Endothelial cell of umbilical vein (primary cell): ENCODE measurements at regions not wholly inside any gene's neighbourhood (a gene's known extent, or its start where the extent isn't known, plus 50 kb on each side); places are given as distances from the start of the nearest gene placed in this dataset.

ENCODE experiments used
- BruUV-seq: library from RNA; stranded (reverse); fragments of 400-500 nt; replicated peaks from 2 replicates; lab custom pipeline; 2021; lab: Mats Ljungman, UMichigan
- CTCF ChIA-PET: fragments of 300-600, 350-600 bp; sonication (Branson Sonifier 250); formaldehyde crosslinking; loops from one replicate; lab custom pipeline; 2021; ENCODE audit warnings: antibody characterized with exemption, inconsistent platforms; lab: Charles Lee
- POLR2A ChIA-PET: fragments of 300-600, 350-600 bp; sonication (Branson Sonifier 250); formaldehyde crosslinking; loops from one replicate; lab custom pipeline; 2021; ENCODE audit warnings: antibody characterized with exemption, inconsistent platforms; lab: Charles Lee
- DNase-seq: peaks from one replicate; pipeline ENCODE4 v3.0.0-alpha.2; 2011; ENCODE audit warnings: low read depth, low spot score
- FAIRE-seq: peaks from 2 replicates; lab custom pipeline; 2011; peaks lifted over from hg19 to GRCh38; lab: Jason Lieb, UNC
- H2AFZ ChIP-seq: 2 replicates; pipeline ENCODE4 v1.6.0; 2012; ENCODE audit warnings: low read depth, low read length, control low read depth, inconsistent platforms
- H3K27ac ChIP-seq: 2 replicates; pipeline ENCODE4 v1.5.1; 2011; ENCODE audit warnings: low read depth, mild to moderate bottlenecking, control low read depth, low read length, moderate library complexity; ENCODE audit not compliant: insufficient read depth
- H3K27me3 ChIP-seq, 2 experiments: 2 replicates each; pipeline versions ENCODE4 v1.6.0 to v1.6.1; 2011; ENCODE audit warnings: low read length in 2 of 2, mixed read lengths in 1 of 2; ENCODE audit not compliant: control insufficient read depth in 2 of 2, insufficient read depth in 2 of 2
- H3K36me3 ChIP-seq, 2 experiments: 2 replicates in 1 of 2; 3 replicates in 1 of 2; pipeline ENCODE4 v1.5.1; 2011; ENCODE audit warnings: low read length in 2 of 2, mild to moderate bottlenecking in 1 of 2, moderate library complexity in 1 of 2; ENCODE audit not compliant: control insufficient read depth in 2 of 2, insufficient read depth in 2 of 2; ENCODE audit errors: extremely low read depth in 1 of 2
- H3K4me1 ChIP-seq: 3 replicates; pipeline ENCODE4 v1.5.1; 2011; ENCODE audit warnings: mild to moderate bottlenecking, low read length; ENCODE audit not compliant: control insufficient read depth, insufficient read depth; ENCODE audit errors: extremely low read depth
- H3K4me2 ChIP-seq: 2 replicates; pipeline ENCODE4 v1.6.1; 2011; ENCODE audit warnings: low read length, control low read depth, mixed read lengths; ENCODE audit not compliant: insufficient read depth
- H3K4me3 ChIP-seq, 3 experiments: fragments of 200-600 bp in 1 of 3; sonication (generic), shearing (Covaris generic) in 1 of 3; replicated peaks in 1 of 3; 2 replicates each; pipeline ENCODE4 v1.5.1; 2011 to 2016; ENCODE audit warnings: control low read depth in 3 of 3, low read length in 3 of 3, mild to moderate bottlenecking in 2 of 3, inconsistent platforms in 1 of 3, low read depth in 1 of 3, moderate library complexity in 1 of 3; ENCODE audit not compliant: insufficient read depth in 1 of 3
- H3K79me2 ChIP-seq: 2 replicates; pipeline ENCODE4 v1.6.0; 2012; ENCODE audit warnings: low read length, inconsistent platforms; ENCODE audit not compliant: control insufficient read depth, insufficient read depth
- H3K9ac ChIP-seq: replicated peaks from 2 replicates; pipeline ENCODE3; 2011; ENCODE audit warnings: low read length, control low read depth; ENCODE audit not compliant: insufficient read depth; ENCODE audit errors: extremely low read depth
- H3K9me1 ChIP-seq: replicated peaks from 3 replicates; pipeline ENCODE4 v1.6.0; 2011; ENCODE audit warnings: mild to moderate bottlenecking, low read length; ENCODE audit not compliant: control insufficient read depth, insufficient read depth; ENCODE audit errors: extremely low read depth
- H3K9me3 ChIP-seq: replicated peaks from 2 replicates; pipeline ENCODE4 v1.5.1; 2012; ENCODE audit warnings: low read length, inconsistent platforms; ENCODE audit not compliant: control insufficient read depth, insufficient read depth
- H4K20me1 ChIP-seq: replicated peaks from 2 replicates; pipeline ENCODE3; 2011; ENCODE audit warnings: mild to moderate bottlenecking, low read length; ENCODE audit not compliant: control insufficient read depth, insufficient read depth; ENCODE audit errors: extremely low read depth
- CTCF ChIP-seq, 2 donors: IDR thresholded peaks; 1 replicate in 1 of 2; 2 replicates in 1 of 2; pipeline ENCODE4 v1.5.1; 2011; ENCODE audit warnings: low read length in 2 of 2, mild to moderate bottlenecking in 2 of 2, moderate library complexity in 2 of 2, control low read depth in 1 of 2, inconsistent platforms in 1 of 2, low read depth in 1 of 2; ENCODE audit not compliant: insufficient read depth in 1 of 2; ENCODE audit errors: extremely low read depth in 1 of 2
- EZH2 ChIP-seq: IDR thresholded peaks from 2 replicates; pipeline ENCODE4 v1.6.1; 2012; ENCODE audit warnings: borderline replicate concordance, low read depth, mild to moderate bottlenecking, moderate library complexity, low read length, inconsistent platforms; ENCODE audit not compliant: severe bottlenecking
- FOS ChIP-seq: IDR thresholded peaks from 2 replicates; pipeline ENCODE4 v1.6.1; 2011; ENCODE audit warnings: mild to moderate bottlenecking, low read length, moderate library complexity, borderline replicate concordance; ENCODE audit not compliant: insufficient read depth
- GATA2 ChIP-seq: IDR thresholded peaks from 2 replicates; pipeline ENCODE4 v1.7.0; 2011; ENCODE audit warnings: low read depth, mild to moderate bottlenecking, moderate library complexity, mixed read lengths, low read length; ENCODE audit not compliant: insufficient read length, insufficient read depth
- JUN ChIP-seq: IDR thresholded peaks from 2 replicates; pipeline ENCODE4 v1.6.1; 2011; ENCODE audit warnings: borderline replicate concordance, low read depth; ENCODE audit not compliant: insufficient read length, insufficient read depth
- MAX ChIP-seq: IDR thresholded peaks from 2 replicates; pipeline ENCODE4 v1.6.1; 2011; ENCODE audit not compliant: insufficient read depth, insufficient read length
- MYC ChIP-seq: IDR thresholded peaks from one replicate; pipeline ENCODE4 v1.6.1; 2011; ENCODE audit warnings: mild to moderate bottlenecking, low read depth, low read length
- POLR2A ChIP-seq: IDR thresholded peaks from 2 replicates; pipeline ENCODE4 v1.6.1; 2012; ENCODE audit warnings: low read depth, mild to moderate bottlenecking, control low read depth, low read length
- POLR2AphosphoS5 ChIP-seq: IDR thresholded peaks from 2 replicates; pipeline ENCODE4 v1.6.1; 2012; ENCODE audit warnings: low read depth, mild to moderate bottlenecking, control low read depth, low read length, moderate library complexity; ENCODE audit not compliant: insufficient read depth
- dilution Hi-C: fragments of 300-500 bp; cut with MboI; formaldehyde crosslinking; loops from one replicate; pipeline ENCODE4 v1.15.0; 2019; ENCODE audit warnings: low sequenced_read_pairs; ENCODE audit not compliant: extremely low pct_ligation_motif_present
- intact Hi-C: fragments of 100-400 bp; cut with micrococcal nuclease; formaldehyde crosslinking; loops from one replicate; pipeline ENCODE4 v1.10.0; 2022

- H3K27me3 ChIP-seq: no peaks in the 10 kb centered on the region
- H3K9ac ChIP-seq: no peak overlapping the region
- H3K27ac ChIP-seq: no peak overlapping the region
- POLR2A ChIA-PET: no interaction called here
- intact Hi-C loops (no loop called here), dilution Hi-C loops (no loop called here)
- H3K4me2 ChIP-seq: no peak overlapping the region
- FAIRE-seq (no peak), DNase-seq (no peak)
- no peaks in the 10 kb centered on the region for H3K79me2 ChIP-seq
- no peaks in the 10 kb centered on the region for H4K20me1 ChIP-seq
- no peak overlapping the region for H2AFZ ChIP-seq
- no peak overlapping the region for H3K4me3 ChIP-seq
- no peaks in the 10 kb centered on the region for H3K4me1 ChIP-seq
- no TSS peak for BruUV-seq
- H3K36me3 ChIP-seq: no peaks in the 10 kb centered on the region
- CTCF ChIA-PET: no interaction called here
- no peaks in the 10 kb centered on the region for H3K9me1 ChIP-seq
- H3K9me3 ChIP-seq: no peaks in the 10 kb centered on the region
- no peak for TF ChIP-seq JUN
- TF ChIP-seq EZH2: no peak
- TF ChIP-seq GATA2: no peak
- TF ChIP-seq POLR2A: no peak
- TF ChIP-seq CTCF (IDR thresholded peaks at IDR 0.05; ENCODE audit: extremely low read depth in 1 of 2, insufficient read depth in 1 of 2, low read depth in 1 of 2, low read length in 2 of 2): no peak
- TF ChIP-seq FOS: no peak
- no peak for TF ChIP-seq MAX
- no peak for TF ChIP-seq MYC
- TF ChIP-seq POLR2AphosphoS5: no peak
Observed at GRCh38 chr16:65641049-65641761, 519.3 kb upstream of the CDH11 start.
